ENCODE measurements at regions not wholly inside any gene's neighbourhood (a gene's known extent, or its start where the extent isn't known, plus 50 kb on each side); places are given as distances from the start of the nearest gene placed in this dataset.

DNA sequence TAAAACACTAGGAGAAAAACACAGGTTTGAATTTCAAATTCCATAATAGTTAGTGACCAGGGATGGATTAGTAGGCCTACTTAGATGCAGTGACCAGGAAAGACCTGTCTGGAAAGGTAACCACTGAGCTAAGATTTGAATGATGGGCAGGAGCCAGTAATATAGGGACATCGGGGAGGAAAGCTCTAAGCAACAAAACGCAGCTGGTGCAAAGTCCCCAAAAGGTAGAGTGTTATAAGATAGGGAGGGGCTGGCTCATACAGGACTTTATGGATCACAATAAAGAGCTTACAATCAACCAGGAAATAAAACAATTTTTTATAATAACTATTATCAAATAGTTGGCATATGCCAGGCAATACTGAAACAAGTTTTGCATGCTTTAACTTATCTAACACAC lies 849.4 kb downstream of the LRRTM4 start:
- Histone ChIP-seq H3K4me1 (ENCODE audit: low read length) (no peaks in the 10 kb centered on the region), H3K9ac (ENCODE audit: low read length) (no peak overlapping the region), H3K36me3 (replicated peaks; ENCODE audit: insufficient read depth, low read length) (no peaks in the 10 kb centered on the region), H3K79me2 (ENCODE audit: low read length) (no peaks in the 10 kb centered on the region), H2AFZ (ENCODE audit: low read length) (no peak overlapping the region), H3K27ac (ENCODE audit: low read length) (no peak overlapping the region), H3K4me2 (ENCODE audit: low read depth, low read length) (no peak overlapping the region), H3K4me3 (ENCODE audit: low read length) (no peak overlapping the region), H3K9me2 (replicated peaks; ENCODE audit: insufficient read depth, low read length) (no peaks in the 10 kb centered on the region), H3F3A (ENCODE audit: insufficient read depth, low read length) (no peaks in the 10 kb centered on the region), H3K9me3 (replicated peaks; ENCODE audit: insufficient read depth, low read length) (no peaks in the 10 kb centered on the region), H4K20me1 (ENCODE audit: insufficient read depth, low read length) (no peaks in the 10 kb centered on the region), H3K27me3 (replicated peaks; ENCODE audit: insufficient read depth, low read length) (no peaks in the 10 kb centered on the region)
- DNase-seq: no peak
- TF ChIP-seq EZH2phosphoT487 (IDR thresholded peaks at IDR 0.05; ENCODE audit: low read length) (no peak), EZH2 (optimal IDR thresholded peaks at IDR 0.05; ENCODE audit: low read depth, low read length) (no peak)

- no peak for TF ChIP-seq EZH2phosphoT487 (IDR thresholded peaks at IDR 0.05; ENCODE audit: low read length)
- TF ChIP-seq CTCF (IDR thresholded peaks at IDR 0.05; ENCODE audit: low read length): no peak
- no peak for TF ChIP-seq EZH2 (optimal IDR thresholded peaks at IDR 0.05; ENCODE audit: low read depth, low read length)
- Histone ChIP-seq H3K36me3 (replicated peaks; ENCODE audit: insufficient read depth, low read length) (no peaks in the 10 kb centered on the region), H3K9me2 (replicated peaks; ENCODE audit: insufficient read depth, low read length) (no peaks in the 10 kb centered on the region), H3K9ac (ENCODE audit: low read length) (no peak overlapping the region), H3K79me2 (ENCODE audit: low read length) (no peaks in the 10 kb centered on the region), H4K20me1 (ENCODE audit: insufficient read depth, low read length) (no peaks in the 10 kb centered on the region), H3K9me3 (replicated peaks; ENCODE audit: insufficient read depth, low read length) (no peaks in the 10 kb centered on the region), H3K4me1 (ENCODE audit: low read length) (no peaks in the 10 kb centered on the region), H3K4me3 (ENCODE audit: low read length) (no peak overlapping the region), H2AFZ (ENCODE audit: low read length) (no peak overlapping the region), H3K27ac (ENCODE audit: low read length) (no peak overlapping the region), H3F3A (ENCODE audit: insufficient read depth, low read length) (no peaks in the 10 kb centered on the region), H3K4me2 (ENCODE audit: low read depth, low read length) (no peak overlapping the region), H3K27me3 (replicated peaks; ENCODE audit: insufficient read depth, low read length) (no peaks in the 10 kb centered on the region)
- no peak for DNase-seq
These were observed 852.2 kb downstream of the LRRTM4 start for GRCh38 chr2:76669966-76670465.

- Histone ChIP-seq H3K79me2 (ENCODE audit: low read length) (no peaks in the 10 kb centered on the region), H3K9me3 (replicated peaks; ENCODE audit: insufficient read depth, low read length) (no peaks in the 10 kb centered on the region), H3K4me3 (ENCODE audit: low read length) (no peak overlapping the region), H3K27ac (ENCODE audit: low read length) (no peak overlapping the region), H3K27me3 (replicated peaks; ENCODE audit: insufficient read depth, low read length) (no peaks in the 10 kb centered on the region), H3K4me2 (ENCODE audit: low read depth, low read length) (no peak overlapping the region), H3K4me1 (ENCODE audit: low read length) (no peaks in the 10 kb centered on the region), H3K9me2 (replicated peaks; ENCODE audit: insufficient read depth, low read length) (no peaks in the 10 kb centered on the region), H3K36me3 (replicated peaks; ENCODE audit: insufficient read depth, low read length) (no peaks in the 10 kb centered on the region), H4K20me1 (ENCODE audit: insufficient read depth, low read length) (no peaks in the 10 kb centered on the region), H3K9ac (ENCODE audit: low read length) (no peak overlapping the region), H2AFZ (ENCODE audit: low read length) (no peak overlapping the region), H3F3A (ENCODE audit: insufficient read depth, low read length) (no peaks in the 10 kb centered on the region)
- TF ChIP-seq EZH2 (optimal IDR thresholded peaks at IDR 0.05; ENCODE audit: low read depth, low read length): no peak
- no peak for TF ChIP-seq CTCF (IDR thresholded peaks at IDR 0.05; ENCODE audit: low read length)
- TF ChIP-seq EZH2phosphoT487 (IDR thresholded peaks at IDR 0.05; ENCODE audit: low read length): no peak
- DNase-seq: no peak
These were observed 853.9 kb downstream of the LRRTM4 start for GRCh38 chr2:76668279-76668678.

DNA sequence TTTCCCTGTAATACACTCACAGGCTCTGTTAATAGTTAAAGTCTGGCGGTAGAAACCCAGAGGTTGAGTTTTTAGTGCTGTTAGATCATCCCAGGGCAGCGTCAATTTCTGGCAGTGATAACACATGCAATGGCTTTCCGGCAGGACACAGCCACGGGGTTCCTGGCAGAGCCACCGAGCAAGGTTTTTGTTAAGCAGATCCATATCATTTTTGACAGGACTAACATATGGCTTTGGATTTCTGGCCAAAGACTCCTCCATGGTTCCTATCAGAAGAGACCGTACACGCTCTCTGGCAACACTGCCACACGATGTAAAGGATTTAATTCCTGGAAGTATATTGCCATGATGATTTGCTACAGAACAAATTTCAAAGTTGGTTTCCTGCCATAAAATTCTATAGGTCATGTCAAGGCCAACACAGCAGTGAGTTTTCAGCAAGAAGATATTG lies 854.3 kb downstream of the LRRTM4 start:
- Histone ChIP-seq H3K79me2 (ENCODE audit: low read length) (no peaks in the 10 kb centered on the region), H4K20me1 (ENCODE audit: insufficient read depth, low read length) (no peaks in the 10 kb centered on the region), H2AFZ (ENCODE audit: low read length) (no peak overlapping the region), H3K27ac (ENCODE audit: low read length) (no peak overlapping the region), H3K27me3 (replicated peaks; ENCODE audit: insufficient read depth, low read length) (no peaks in the 10 kb centered on the region), H3K4me3 (ENCODE audit: low read length) (no peak overlapping the region), H3K4me2 (ENCODE audit: low read depth, low read length) (no peak overlapping the region), H3K9me3 (replicated peaks; ENCODE audit: insufficient read depth, low read length) (no peaks in the 10 kb centered on the region), H3K9ac (ENCODE audit: low read length) (no peak overlapping the region), H3K4me1 (ENCODE audit: low read length) (no peaks in the 10 kb centered on the region), H3K36me3 (replicated peaks; ENCODE audit: insufficient read depth, low read length) (no peaks in the 10 kb centered on the region), H3K9me2 (replicated peaks; ENCODE audit: insufficient read depth, low read length) (no peaks in the 10 kb centered on the region), H3F3A (ENCODE audit: insufficient read depth, low read length) (no peaks in the 10 kb centered on the region)
- DNase-seq: no peak
- TF ChIP-seq EZH2 (optimal IDR thresholded peaks at IDR 0.05; ENCODE audit: low read depth, low read length): no peak
- TF ChIP-seq EZH2phosphoT487 (IDR thresholded peaks at IDR 0.05; ENCODE audit: low read length): no peak
- no peak for TF ChIP-seq CTCF (IDR thresholded peaks at IDR 0.05; ENCODE audit: low read length)
